Activated CD8-positive, alpha-beta T cell treated with anti-CD3 and anti-CD28 coated beads for 36 hours (primary cell): ENCODE measurements at regions not wholly inside any gene's neighbourhood (a gene's known extent, or its start where the extent isn't known, plus 50 kb on each side); places are given as distances from the start of the nearest gene placed in this dataset.
"Not testable (repeated sequence)": the region's sequence is repeated elsewhere in the genome, so short reads cannot be mapped to it uniquely, and the experiment has no call there.

ENCODE experiments used
- ATAC-seq: fragments of 200-7000 bp; cut with Tn5 transposase; one replicate; pipeline ENCODE4 v1.10.0; 2021; ENCODE audit warnings: mild to moderate bottlenecking, moderate library complexity
- CTCF ChIA-PET: fragments of 350-600 bp; sonication (Branson Sonifier 250); formaldehyde crosslinking; loops from one replicate; lab custom pipeline; 2021; ENCODE audit warnings: antibody characterized with exemption; lab: Charles Lee
- POLR2A ChIA-PET: fragments of 350-600 bp; sonication (Branson Sonifier 250); formaldehyde crosslinking; loops from one replicate; lab custom pipeline; 2021; ENCODE audit warnings: antibody characterized with exemption; lab: Charles Lee
- DNase-seq: peaks from one replicate; pipeline ENCODE4 v3.0.0-alpha.2; 2020
- H3K27ac Mint-ChIP-seq: one replicate; pipeline ENCODE4 v1.8.0; 2021; ENCODE audit warnings: mild to moderate bottlenecking, mixed read lengths
- H3K27me3 Mint-ChIP-seq: one replicate; pipeline ENCODE4 v1.8.0; 2021; ENCODE audit warnings: mixed read lengths
- H3K36me3 Mint-ChIP-seq: one replicate; pipeline ENCODE4 v1.8.0; 2021; ENCODE audit warnings: low read depth, mixed read lengths
- H3K4me1 Mint-ChIP-seq: one replicate; pipeline ENCODE4 v1.8.0; 2021; ENCODE audit warnings: low read depth, mixed read lengths
- H3K4me3 Mint-ChIP-seq: one replicate; pipeline ENCODE4 v1.8.0; 2021; ENCODE audit warnings: mild to moderate bottlenecking, moderate library complexity, mixed read lengths
- H3K9me3 Mint-ChIP-seq: one replicate; pipeline ENCODE4 v1.8.0; 2021; ENCODE audit warnings: mixed read lengths
- CTCF ChIP-seq: fragments of 200-600 bp; IDR thresholded peaks from one replicate; pipeline ENCODE4 v1.8.0; 2022; ENCODE audit warnings: antibody characterized with exemption, mild to moderate bottlenecking
- intact Hi-C: fragments of 100-400 bp; cut with micrococcal nuclease; formaldehyde crosslinking; loops from one replicate; pipeline ENCODE4 v1.10.0; 2022

- peaks cover 6% of the 10 kb centered on the region for H3K9me3 Mint-ChIP-seq
- no peak for DNase-seq
- no peak for ATAC-seq
- H3K27ac Mint-ChIP-seq: no peak overlapping the region
- TF ChIP-seq CTCF: no peak
- H3K36me3 Mint-ChIP-seq: no peaks in the 10 kb centered on the region
- no peak overlapping the region for H3K4me3 Mint-ChIP-seq
- CTCF ChIA-PET: interaction anchor here (1.2 kb wide), 1 partner anchor 19 kb away, joined by 4 read pairs; no protein-coding TSS in a partner anchor
- POLR2A ChIA-PET: interaction anchor here (0.6 kb wide), 1 partner anchor 90 kb away, joined by 3 read pairs; no protein-coding TSS in a partner anchor
- peaks cover 13% of the 10 kb centered on the region for H3K4me1 Mint-ChIP-seq
- peaks cover 1% of the 10 kb centered on the region for H3K27me3 Mint-ChIP-seq
- intact Hi-C loops: no loop called here
Observed at GRCh38 chr3:107001635-107002034, 375.6 kb upstream of the CCDC54 start.

- ATAC-seq, H3K27ac Mint-ChIP-seq, CTCF ChIA-PET, H3K9me3 Mint-ChIP-seq, DNase-seq, H3K27me3 Mint-ChIP-seq, H3K36me3 Mint-ChIP-seq, H3K4me1 Mint-ChIP-seq, H3K4me3 Mint-ChIP-seq, intact Hi-C loops: not testable (repeated sequence)
- POLR2A ChIA-PET: interaction anchor here (0.9 kb wide), 1 partner anchor 66 kb away, joined by 3 read pairs; no protein-coding TSS in a partner anchor
Observed at GRCh38 chr3:107005352-107005751, 371.9 kb upstream of the CCDC54 start.

- H3K4me1 Mint-ChIP-seq: no peaks in the 10 kb centered on the region
- no peak overlapping the region for H3K4me3 Mint-ChIP-seq
- H3K9me3 Mint-ChIP-seq: peaks cover 2% of the 10 kb centered on the region
- H3K36me3 Mint-ChIP-seq: no peaks in the 10 kb centered on the region
- intact Hi-C loops: no loop called here
- ChIA-PET CTCF (no interaction called here), POLR2A (no interaction called here)
- DNase-seq (no peak), ATAC-seq (no peak)
- no peaks in the 10 kb centered on the region for H3K27me3 Mint-ChIP-seq
- no peak overlapping the region for H3K27ac Mint-ChIP-seq
- TF ChIP-seq CTCF: no peak
Observed at GRCh38 chr3:107008213-107008612, 369.0 kb upstream of the CCDC54 start.

GRCh38 chr3:107013641-107014040 is 363.6 kb upstream of the CCDC54 start:
- Mint-ChIP-seq H3K4me1 (no peaks in the 10 kb centered on the region), H3K4me3 (no peak overlapping the region), H3K36me3 (no peaks in the 10 kb centered on the region), H3K9me3 (peaks cover 5% of the 10 kb centered on the region), H3K27me3 (no peaks in the 10 kb centered on the region), H3K27ac (no peak overlapping the region)
- ChIA-PET CTCF (no interaction called here), POLR2A (no interaction called here)
- DNase-seq: no peak
- no peak for TF ChIP-seq CTCF
- ATAC-seq: no peak
- intact Hi-C loops: no loop called here

GRCh38 chr3:107024551-107025026 is 352.6 kb upstream of the CCDC54 start:
- DNase-seq: no peak
- H3K27ac Mint-ChIP-seq: no peak overlapping the region
- no peaks in the 10 kb centered on the region for H3K9me3 Mint-ChIP-seq
- no peaks in the 10 kb centered on the region for H3K36me3 Mint-ChIP-seq
- intact Hi-C loops: no loop called here
- no peaks in the 10 kb centered on the region for H3K4me1 Mint-ChIP-seq
- CTCF ChIA-PET: no interaction called here
- TF ChIP-seq CTCF: no peak
- H3K27me3 Mint-ChIP-seq: no peaks in the 10 kb centered on the region
- ATAC-seq: no peak
- POLR2A ChIA-PET: no interaction called here
- no peak overlapping the region for H3K4me3 Mint-ChIP-seq

GRCh38 chr3:107025961-107026360 is 351.3 kb upstream of the CCDC54 start:
- no peak for TF ChIP-seq CTCF
- Mint-ChIP-seq H3K4me1 (no peaks in the 10 kb centered on the region), H3K27ac (no peak overlapping the region), H3K4me3 (no peak overlapping the region), H3K36me3 (no peaks in the 10 kb centered on the region), H3K9me3 (no peaks in the 10 kb centered on the region), H3K27me3 (no peaks in the 10 kb centered on the region)
- intact Hi-C loops: no loop called here
- ChIA-PET CTCF (no interaction called here), POLR2A (no interaction called here)
- ATAC-seq (no peak), DNase-seq (no peak)
